ENCODE measurements at regions not wholly inside any gene's neighbourhood (a gene's known extent, or its start where the extent isn't known, plus 50 kb on each side); places are given as distances from the start of the nearest gene placed in this dataset.

GRCh38 chr5:153340139-153340538 is 150.3 kb upstream of the GRIA1 start:
- no peak overlapping the region for H3K4me3 ChIP-seq
- H3K4me1 ChIP-seq, result no peaks in the 10 kb centered on the region
- no peak overlapping the region for H3K27ac ChIP-seq
- ATAC-seq, result no peak
- no peaks in the 10 kb centered on the region for H3K9me3 ChIP-seq
- H3K4me2 ChIP-seq, result no peak overlapping the region
- no peak for FAIRE-seq
- WGBS (ENCODE audit: missing lambda C conversion rate), result 0% methylated on average over 3 of the region's 3 CpGs
- no peak for DNase-seq (ENCODE audit: low read depth in 1 of 2, low spot score in 1 of 2)
- ChIA-PET POLR2A (no interaction called here), CTCF (interaction anchor here (0.7 to 1.0 kb wide), 2 partner anchors 23 to 173 kb away, joined by 3 read pairs; no protein-coding TSS in a partner anchor)
- no peak for TF ChIP-seq JUNB (IDR thresholded peaks at IDR 0.05)
- TF ChIP-seq POLR2AphosphoS2 (conservative IDR thresholded peaks at IDR 0.05; ENCODE audit: low read length), result no peak
- TF ChIP-seq NPAS2 (CRISPR knock-in tag; IDR thresholded peaks at IDR 0.05; ENCODE audit: borderline replicate concordance), result no peak
- TF ChIP-seq ATOH8 (CRISPR knock-in tag; IDR thresholded peaks at IDR 0.05; ENCODE audit: low read depth), result no peak

DNA sequence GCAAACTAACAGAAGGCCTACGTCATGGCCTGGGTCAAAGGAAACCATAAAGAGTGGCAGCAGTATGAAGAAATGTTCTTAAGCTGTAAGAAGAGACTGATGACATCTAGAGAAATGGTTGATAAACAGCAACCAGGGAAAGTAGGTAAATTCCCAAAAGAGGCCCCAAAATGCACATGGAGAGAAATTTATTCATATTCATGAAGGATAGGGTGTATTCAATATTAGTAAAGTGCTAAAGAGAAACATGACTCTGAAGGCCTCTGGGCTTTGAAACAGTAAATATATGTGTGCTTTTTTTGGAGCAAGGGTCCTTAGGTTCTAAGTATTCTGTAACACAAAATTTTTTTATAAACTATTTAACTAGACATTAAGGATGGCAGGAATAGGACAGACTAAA is 149.7 kb upstream of the GRIA1 start:
- FAIRE-seq (no peak), ATAC-seq (no peak), DNase-seq (ENCODE audit: low read depth in 1 of 2, low spot score in 1 of 2) (no peak)
- Histone ChIP-seq H3K9me3 (no peaks in the 10 kb centered on the region), H3K4me2 (no peak overlapping the region), H3K4me3 (no peak overlapping the region), H3K4me1 (no peaks in the 10 kb centered on the region), H3K27ac (no peak overlapping the region)
- ChIA-PET CTCF (interaction anchor here (0.7 to 1.0 kb wide), 2 partner anchors 24 to 172 kb away, joined by 3 read pairs; no protein-coding TSS in a partner anchor), POLR2A (no interaction called here)
- WGBS (ENCODE audit: missing lambda C conversion rate), result 0% methylated on average over 1 of the region's 1 CpG
- TF ChIP-seq RAD21 (conservative IDR thresholded peaks at IDR 0.05 in 1 of 2, IDR thresholded peaks at IDR 0.05 in 1 of 2) (no peak), NFE2L2 (conservative IDR thresholded peaks at IDR 0.05; ENCODE audit: low read length) (no peak), HMGXB4 (CRISPR knock-in tag; IDR thresholded peaks at IDR 0.05; ENCODE audit: borderline replicate concordance) (no peak), HDAC2 (IDR thresholded peaks at IDR 0.05) (no peak), ZC3H11A (IDR thresholded peaks at IDR 0.05) (no peak), EHF (CRISPR knock-in tag; IDR thresholded peaks at IDR 0.05) (no peak), RARB (CRISPR knock-in tag; IDR thresholded peaks at IDR 0.05) (no peak), CHD2 (IDR thresholded peaks at IDR 0.05; ENCODE audit: low read length, partially characterized antibody) (no peak)
- TF ChIP-seq, protein P1, sequence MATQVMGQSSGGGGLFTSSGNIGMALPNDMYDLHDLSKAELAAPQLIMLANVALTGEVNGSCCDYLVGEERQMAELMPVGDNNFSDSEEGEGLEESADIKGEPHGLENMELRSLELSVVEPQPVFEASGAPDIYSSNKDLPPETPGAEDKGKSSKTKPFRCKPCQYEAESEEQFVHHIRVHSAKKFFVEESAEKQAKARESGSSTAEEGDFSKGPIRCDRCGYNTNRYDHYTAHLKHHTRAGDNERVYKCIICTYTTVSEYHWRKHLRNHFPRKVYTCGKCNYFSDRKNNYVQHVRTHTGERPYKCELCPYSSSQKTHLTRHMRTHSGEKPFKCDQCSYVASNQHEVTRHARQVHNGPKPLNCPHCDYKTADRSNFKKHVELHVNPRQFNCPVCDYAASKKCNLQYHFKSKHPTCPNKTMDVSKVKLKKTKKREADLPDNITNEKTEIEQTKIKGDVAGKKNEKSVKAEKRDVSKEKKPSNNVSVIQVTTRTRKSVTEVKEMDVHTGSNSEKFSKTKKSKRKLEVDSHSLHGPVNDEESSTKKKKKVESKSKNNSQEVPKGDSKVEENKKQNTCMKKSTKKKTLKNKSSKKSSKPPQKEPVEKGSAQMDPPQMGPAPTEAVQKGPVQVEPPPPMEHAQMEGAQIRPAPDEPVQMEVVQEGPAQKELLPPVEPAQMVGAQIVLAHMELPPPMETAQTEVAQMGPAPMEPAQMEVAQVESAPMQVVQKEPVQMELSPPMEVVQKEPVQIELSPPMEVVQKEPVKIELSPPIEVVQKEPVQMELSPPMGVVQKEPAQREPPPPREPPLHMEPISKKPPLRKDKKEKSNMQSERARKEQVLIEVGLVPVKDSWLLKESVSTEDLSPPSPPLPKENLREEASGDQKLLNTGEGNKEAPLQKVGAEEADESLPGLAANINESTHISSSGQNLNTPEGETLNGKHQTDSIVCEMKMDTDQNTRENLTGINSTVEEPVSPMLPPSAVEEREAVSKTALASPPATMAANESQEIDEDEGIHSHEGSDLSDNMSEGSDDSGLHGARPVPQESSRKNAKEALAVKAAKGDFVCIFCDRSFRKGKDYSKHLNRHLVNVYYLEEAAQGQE (IDR thresholded peaks at IDR 0.05), result no peak
- TF ChIP-seq, protein P2, sequence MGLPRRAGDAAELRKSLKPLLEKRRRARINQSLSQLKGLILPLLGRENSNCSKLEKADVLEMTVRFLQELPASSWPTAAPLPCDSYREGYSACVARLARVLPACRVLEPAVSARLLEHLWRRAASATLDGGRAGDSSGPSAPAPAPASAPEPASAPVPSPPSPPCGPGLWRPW (IDR thresholded peaks at IDR 0.05), result no peak

GRCh38 chr5:153342487-153342886 is 148.0 kb upstream of the GRIA1 start:
- H3K4me1 ChIP-seq, result no peaks in the 10 kb centered on the region
- no peak overlapping the region for H3K27ac ChIP-seq
- no peak overlapping the region for H3K4me3 ChIP-seq
- CTCF ChIA-PET, result no interaction called here
- POLR2A ChIA-PET, result no interaction called here
- no peaks in the 10 kb centered on the region for H3K9me3 ChIP-seq
- DNase-seq (ENCODE audit: low read depth in 1 of 2, low spot score in 1 of 2), result no peak
- no peak for FAIRE-seq
- H3K4me2 ChIP-seq, result no peak overlapping the region
- ATAC-seq, result no peak
- no peak for TF ChIP-seq CEBPB (IDR thresholded peaks at IDR 0.05)
- TF ChIP-seq RARB (CRISPR knock-in tag; IDR thresholded peaks at IDR 0.05), result no peak
- TF ChIP-seq ESRRA (IDR thresholded peaks at IDR 0.05; ENCODE audit: borderline replicate concordance, low read length), result no peak
- TF ChIP-seq FOXS1 (CRISPR knock-in tag; IDR thresholded peaks at IDR 0.05), result no peak
- TF ChIP-seq BHLHE40 (IDR thresholded peaks at IDR 0.05; ENCODE audit: low read depth, low read length), result no peak
- TF ChIP-seq, protein P3, sequence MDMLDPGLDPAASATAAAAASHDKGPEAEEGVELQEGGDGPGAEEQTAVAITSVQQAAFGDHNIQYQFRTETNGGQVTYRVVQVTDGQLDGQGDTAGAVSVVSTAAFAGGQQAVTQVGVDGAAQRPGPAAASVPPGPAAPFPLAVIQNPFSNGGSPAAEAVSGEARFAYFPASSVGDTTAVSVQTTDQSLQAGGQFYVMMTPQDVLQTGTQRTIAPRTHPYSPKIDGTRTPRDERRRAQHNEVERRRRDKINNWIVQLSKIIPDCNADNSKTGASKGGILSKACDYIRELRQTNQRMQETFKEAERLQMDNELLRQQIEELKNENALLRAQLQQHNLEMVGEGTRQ (IDR thresholded peaks at IDR 0.05), result no peak
- 4% methylated on average over 1 of the region's 1 CpG for WGBS (ENCODE audit: missing lambda C conversion rate)
